GM23338 (cell line): ENCODE measurements at regions not wholly inside any gene's neighbourhood (a gene's known extent, or its start where the extent isn't known, plus 50 kb on each side); places are given as distances from the start of the nearest gene placed in this dataset.

Experiments
- ATAC-seq: fragments of 200-7000 bp; cut with Tn5 transposase; 3 replicates; pipeline ENCODE4 v1.9.1; 2020
- DNase-seq: peaks from one replicate; pipeline ENCODE4 v3.0.0-alpha.2; 2015; ENCODE audit warnings: low spot score
- H2AFZ ChIP-seq: fragments of 200-600 bp; sonication (generic); 2 replicates; pipeline ENCODE4 v1.8.0; 2016; ENCODE audit warnings: antibody characterized with exemption, mild to moderate bottlenecking, moderate library complexity
- H3F3A ChIP-seq: fragments of 200-600 bp; sonication (generic); replicated peaks from 2 replicates; pipeline ENCODE4 v1.8.0; 2017; ENCODE audit warnings: antibody characterized with exemption, mixed run types, low read depth
- H3K27ac ChIP-seq: fragments of 200-600 bp; sonication (generic); 2 replicates; pipeline ENCODE4 v1.6.1; 2016; ENCODE audit warnings: low read depth
- H3K27me3 ChIP-seq: fragments of 200-600 bp; sonication (generic); 2 replicates; pipeline ENCODE4 v1.8.0; 2016; ENCODE audit warnings: mild to moderate bottlenecking, mixed run types, moderate library complexity; ENCODE audit not compliant: insufficient read depth
- H3K36me3 ChIP-seq: fragments of 200-600 bp; sonication (generic); 2 replicates; pipeline ENCODE4 v1.8.0; 2016; ENCODE audit warnings: mild to moderate bottlenecking; ENCODE audit not compliant: insufficient read depth
- H3K4me1 ChIP-seq: fragments of 200-600 bp; sonication (generic); 2 replicates; pipeline ENCODE4 v1.8.0; 2016; ENCODE audit warnings: mild to moderate bottlenecking, moderate library complexity; ENCODE audit not compliant: insufficient read depth
- H3K4me2 ChIP-seq: fragments of 200-600 bp; sonication (generic); 2 replicates; pipeline ENCODE4 v1.7.1; 2017; ENCODE audit warnings: mixed run types
- H3K4me3 ChIP-seq: fragments of 200-600 bp; sonication (generic); 2 replicates; pipeline ENCODE4 v1.6.1; 2016; ENCODE audit warnings: mixed run types
- H3K79me2 ChIP-seq: fragments of 200-600 bp; sonication (generic); replicated peaks from 2 replicates; pipeline ENCODE4 v1.8.0; 2017; ENCODE audit warnings: mild to moderate bottlenecking; ENCODE audit not compliant: insufficient read depth
- H3K9me2 ChIP-seq: fragments of 200-600 bp; sonication (generic); 2 replicates; pipeline ENCODE4 v1.8.0; 2017; ENCODE audit not compliant: insufficient read depth
- H4K20me1 ChIP-seq: fragments of 200-600 bp; sonication (generic); replicated peaks from 2 replicates; pipeline ENCODE4 v1.8.0; 2017; ENCODE audit warnings: mild to moderate bottlenecking; ENCODE audit not compliant: insufficient read depth
- H3K27ac Mint-ChIP-seq: 2 replicates; pipeline ENCODE4 v1.8.0; 2020; ENCODE audit warnings: inconsistent platforms, mild to moderate bottlenecking, moderate library complexity, mixed read lengths
- H3K27me3 Mint-ChIP-seq: 3 replicates; pipeline ENCODE4 v1.8.0; 2022; ENCODE audit warnings: low read depth, mild to moderate bottlenecking, moderate library complexity, mixed read lengths, inconsistent platforms; ENCODE audit not compliant: insufficient read depth, poor library complexity
- H3K36me3 Mint-ChIP-seq: 3 replicates; pipeline ENCODE4 v1.8.0; 2021; ENCODE audit warnings: low read depth, mild to moderate bottlenecking, inconsistent platforms, moderate library complexity, mixed read lengths
- H3K4me1 Mint-ChIP-seq: 3 replicates; pipeline ENCODE4 v1.8.0; 2020; ENCODE audit warnings: mild to moderate bottlenecking, inconsistent platforms, mixed read lengths
- H3K4me3 Mint-ChIP-seq: 3 replicates; pipeline ENCODE4 v1.8.0; 2021; ENCODE audit warnings: moderate library complexity, mild to moderate bottlenecking, inconsistent platforms, mixed read lengths
- H3K9me3 Mint-ChIP-seq: 3 replicates; pipeline ENCODE4 v1.8.0; 2020; ENCODE audit warnings: moderate library complexity, mild to moderate bottlenecking, inconsistent platforms, mixed read lengths
- CREB1 ChIP-seq: fragments of 250-450 bp; sonication (Bioruptor Pico); IDR thresholded peaks from 2 replicates; pipeline ENCODE4 v1.5.0; 2020; ENCODE audit warnings: low read depth, mild to moderate bottlenecking, moderate library complexity
- CTCF ChIP-seq, 2 experiments: fragments of 200-600 bp in 1 of 2; sonication (generic) in 1 of 2; conservative IDR thresholded peaks; 2 replicates each; pipeline versions ENCODE4 v1.5.1 to v1.6.1; 2016 to 2017; ENCODE audit warnings: antibody characterized with exemption in 2 of 2, low read depth in 2 of 2, mild to moderate bottlenecking in 2 of 2, moderate library complexity in 1 of 2
- ETS1 ChIP-seq: IDR thresholded peaks from 2 replicates; pipeline ENCODE4 v1.6.1; 2016; ENCODE audit warnings: antibody characterized with exemption
- EZH2 ChIP-seq: fragments of 200-600 bp; sonication (generic); IDR thresholded peaks from one replicate; pipeline ENCODE4 v1.8.0; 2017; ENCODE audit warnings: antibody characterized with exemption, mild to moderate bottlenecking, low read depth; ENCODE audit not compliant: unreplicated experiment
- EZH2phosphoT487 ChIP-seq: fragments of 200-600 bp; sonication (generic); IDR thresholded peaks from one replicate; pipeline ENCODE4 v1.8.1; 2018; ENCODE audit warnings: antibody characterized with exemption; ENCODE audit not compliant: unreplicated experiment
- JUNB ChIP-seq: IDR thresholded peaks from one replicate; pipeline ENCODE4 v1.6.1; 2016; ENCODE audit warnings: antibody characterized with exemption; ENCODE audit not compliant: unreplicated experiment
- NANOG ChIP-seq: IDR thresholded peaks from 2 replicates; pipeline ENCODE4 v1.6.1; 2016; ENCODE audit warnings: antibody characterized with exemption, borderline replicate concordance
- POLR2AphosphoS5 ChIP-seq: IDR thresholded peaks from 2 replicates; pipeline ENCODE4 v1.6.1; 2016; ENCODE audit warnings: antibody characterized with exemption, low read depth
- REST ChIP-seq: IDR thresholded peaks from one replicate; pipeline ENCODE4 v1.6.1; 2018; ENCODE audit warnings: antibody characterized with exemption; ENCODE audit not compliant: unreplicated experiment
- STAT1 ChIP-seq: IDR thresholded peaks from one replicate; pipeline ENCODE4 v1.6.1; 2016; ENCODE audit warnings: antibody characterized with exemption; ENCODE audit not compliant: unreplicated experiment
- ZNF114 ChIP-seq: fragments of 250-450 bp; sonication (Bioruptor Pico); IDR thresholded peaks from 2 replicates; pipeline ENCODE4 v1.5.0; 2020; ENCODE audit warnings: mild to moderate bottlenecking, moderate library complexity
- ZNF331 ChIP-seq: fragments of 250-450 bp; sonication (Bioruptor Pico); IDR thresholded peaks from 2 replicates; pipeline ENCODE4 v1.5.0; 2020; ENCODE audit warnings: low read depth, mild to moderate bottlenecking, moderate library complexity
- ZNF462 ChIP-seq: fragments of 250-450 bp; sonication (Bioruptor Pico); IDR thresholded peaks from 2 replicates; pipeline ENCODE4 v1.5.0; 2020; ENCODE audit warnings: mild to moderate bottlenecking, moderate library complexity

GRCh38 chr2:60064687-60065389 is 488.6 kb downstream of the BCL11A start:
- Histone ChIP-seq H3K4me3 (no peak overlapping the region), H3K27me3 (no peaks in the 10 kb centered on the region), H3K36me3 (no peaks in the 10 kb centered on the region), H3F3A (no peaks in the 10 kb centered on the region), H3K4me1 (peaks cover 4% of the 10 kb centered on the region; the same call in 1 of the 2 replicates), H2AFZ (no peak overlapping the region), H3K4me2 (no peak overlapping the region), H4K20me1 (no peaks in the 10 kb centered on the region), H3K9me2 (no peaks in the 10 kb centered on the region), H3K79me2 (no peaks in the 10 kb centered on the region), H3K27ac (no peak overlapping the region)
- Mint-ChIP-seq H3K4me3 (no peak overlapping the region), H3K9me3 (no peaks in the 10 kb centered on the region), H3K27ac (no peak overlapping the region), H3K27me3 (peaks cover 2% of the 10 kb centered on the region), H3K4me1 (peaks cover 16% of the 10 kb centered on the region; the same call in 2 of the 3 replicates), H3K36me3 (no peaks in the 10 kb centered on the region)
- ATAC-seq (peak; percentile 38; the same call in 2 of the 3 replicates), DNase-seq (no peak)
- TF ChIP-seq CREB1 (CRISPR knock-in tag): no peak
- no peak for TF ChIP-seq ZNF114
- TF ChIP-seq ZNF331: no peak
- no peak for TF ChIP-seq CTCF (conservative IDR thresholded peaks at IDR 0.05; ENCODE audit: low read depth in 2 of 2)
- TF ChIP-seq EZH2phosphoT487: no peak
- no peak for TF ChIP-seq STAT1
- TF ChIP-seq REST: no peak
- no peak for TF ChIP-seq ZNF462
- no peak for TF ChIP-seq NANOG
- no peak for TF ChIP-seq ETS1
- TF ChIP-seq EZH2: no peak
- TF ChIP-seq POLR2AphosphoS5: no peak
- TF ChIP-seq JUNB: no peak
